D721Med (cell line): ENCODE measurements at regions not wholly inside any gene's neighbourhood (a gene's known extent, or its start where the extent isn't known, plus 50 kb on each side); places are given as distances from the start of the nearest gene placed in this dataset.

Experiments used
- DNase-seq: peaks from one replicate; pipeline ENCODE4 v3.0.0; 2011; ENCODE audit warnings: low spot score; ENCODE audit not compliant: insufficient read length
- FAIRE-seq: peaks from 2 replicates; lab custom pipeline; 2011; peaks lifted over from hg19 to GRCh38; lab: Jason Lieb, UNC
- TF ChIP-seq, protein P1 (sequence below): IDR thresholded peaks from 2 replicates; pipeline ENCODE4 v1.5.1; 2012; ENCODE audit warnings: mild to moderate bottlenecking, control low read depth; ENCODE audit not compliant: insufficient read depth; ENCODE audit errors: missing control alignments

- DNase-seq (no peak), FAIRE-seq (no peak)
- TF ChIP-seq, protein P1, sequence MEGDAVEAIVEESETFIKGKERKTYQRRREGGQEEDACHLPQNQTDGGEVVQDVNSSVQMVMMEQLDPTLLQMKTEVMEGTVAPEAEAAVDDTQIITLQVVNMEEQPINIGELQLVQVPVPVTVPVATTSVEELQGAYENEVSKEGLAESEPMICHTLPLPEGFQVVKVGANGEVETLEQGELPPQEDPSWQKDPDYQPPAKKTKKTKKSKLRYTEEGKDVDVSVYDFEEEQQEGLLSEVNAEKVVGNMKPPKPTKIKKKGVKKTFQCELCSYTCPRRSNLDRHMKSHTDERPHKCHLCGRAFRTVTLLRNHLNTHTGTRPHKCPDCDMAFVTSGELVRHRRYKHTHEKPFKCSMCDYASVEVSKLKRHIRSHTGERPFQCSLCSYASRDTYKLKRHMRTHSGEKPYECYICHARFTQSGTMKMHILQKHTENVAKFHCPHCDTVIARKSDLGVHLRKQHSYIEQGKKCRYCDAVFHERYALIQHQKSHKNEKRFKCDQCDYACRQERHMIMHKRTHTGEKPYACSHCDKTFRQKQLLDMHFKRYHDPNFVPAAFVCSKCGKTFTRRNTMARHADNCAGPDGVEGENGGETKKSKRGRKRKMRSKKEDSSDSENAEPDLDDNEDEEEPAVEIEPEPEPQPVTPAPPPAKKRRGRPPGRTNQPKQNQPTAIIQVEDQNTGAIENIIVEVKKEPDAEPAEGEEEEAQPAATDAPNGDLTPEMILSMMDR: no peak
Measured at GRCh38 chr4:133385161-133385954, 236.3 kb downstream of the PCDH10 start.

- DNase-seq: no peak
- TF ChIP-seq, protein P1: no peak
- FAIRE-seq: no peak
Measured at GRCh38 chr4:133379681-133380438, 230.8 kb downstream of the PCDH10 start.

DNA sequence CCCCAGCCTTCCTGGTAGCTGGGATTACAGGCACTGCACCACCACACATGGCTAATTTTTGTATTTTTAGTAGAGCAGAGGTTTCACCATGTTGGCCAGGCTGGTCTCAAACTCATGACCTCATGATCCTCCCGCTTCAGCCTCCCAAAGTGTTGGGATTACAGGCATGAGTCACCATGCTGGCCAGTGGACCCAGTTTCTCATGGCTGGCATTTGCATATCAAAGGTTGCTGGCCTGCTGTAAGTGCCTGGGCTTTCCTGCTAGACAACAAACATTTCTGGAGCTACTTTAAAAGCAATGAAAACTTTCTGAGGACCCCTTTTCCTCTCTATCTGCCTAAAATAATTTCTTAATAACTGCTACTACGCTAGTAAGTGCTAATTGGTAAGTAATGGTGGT is 228.2 kb downstream of the PCDH10 start:
- TF ChIP-seq, protein P1: no peak
- no peak for DNase-seq
- no peak for FAIRE-seq

DNA sequence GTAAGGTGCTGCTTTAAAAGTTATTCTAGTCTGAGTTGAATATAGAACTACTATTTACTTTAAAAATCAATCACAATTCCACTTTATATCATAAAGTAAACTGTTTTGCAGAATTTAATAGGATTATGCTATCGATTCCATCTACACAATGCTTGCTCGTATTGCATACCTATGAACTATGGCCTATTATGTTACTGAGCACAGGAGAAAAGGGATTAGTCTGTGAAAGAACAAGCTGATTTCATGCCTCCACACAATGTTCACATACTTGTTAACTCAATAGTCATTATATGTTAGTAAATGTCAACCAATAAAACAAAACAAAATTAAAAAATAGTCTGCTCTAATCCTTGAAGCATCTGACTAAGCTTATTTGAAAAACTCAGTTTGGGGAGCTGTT is 223.6 kb downstream of the PCDH10 start:
- TF ChIP-seq, protein P1: no peak
- FAIRE-seq (no peak), DNase-seq (no peak)

DNA sequence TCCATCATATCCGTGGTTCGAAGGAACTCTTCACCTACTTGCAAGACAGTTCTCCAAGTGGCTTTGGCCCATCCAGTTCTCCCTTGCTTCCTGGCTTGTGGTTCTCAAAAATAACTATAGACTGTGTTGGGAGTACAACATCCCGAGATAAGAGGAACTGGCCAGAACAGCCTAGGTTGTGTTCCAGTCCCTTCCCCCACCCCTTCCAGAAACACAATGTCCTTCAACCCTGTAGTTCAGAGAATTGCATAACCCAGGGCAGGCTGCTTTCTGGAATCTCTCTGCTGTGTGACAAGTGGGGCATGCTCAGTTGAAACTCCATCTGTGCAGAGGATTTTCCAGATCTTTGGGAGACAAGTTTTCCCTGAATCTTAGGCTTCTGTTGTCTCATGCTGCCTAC is 206.5 kb downstream of the PCDH10 start:
- DNase-seq: no peak
- no peak for FAIRE-seq
- TF ChIP-seq, protein P1: no peak

GRCh38 chr4:133347409-133347808 is 198.3 kb downstream of the PCDH10 start:
- FAIRE-seq: no peak
- TF ChIP-seq, protein P1: no peak
- no peak for DNase-seq
